ENCODE measurements at regions not wholly inside any gene's neighbourhood (a gene's known extent, or its start where the extent isn't known, plus 50 kb on each side); places are given as distances from the start of the nearest gene placed in this dataset.

GRCh38 chr18:73646196-73646595 is 501.4 kb downstream of the FBXO15 start:
- DNase-seq (ENCODE audit: low spot score), result no peak

- peak; percentile 11 for DNase-seq (ENCODE audit: low spot score)
Measured at GRCh38 chr18:73645160-73645715, 502.4 kb downstream of the FBXO15 start.

GRCh38 chr18:73639788-73640187 is 507.8 kb downstream of the FBXO15 start:
- DNase-seq (ENCODE audit: low spot score), result no peak

DNA sequence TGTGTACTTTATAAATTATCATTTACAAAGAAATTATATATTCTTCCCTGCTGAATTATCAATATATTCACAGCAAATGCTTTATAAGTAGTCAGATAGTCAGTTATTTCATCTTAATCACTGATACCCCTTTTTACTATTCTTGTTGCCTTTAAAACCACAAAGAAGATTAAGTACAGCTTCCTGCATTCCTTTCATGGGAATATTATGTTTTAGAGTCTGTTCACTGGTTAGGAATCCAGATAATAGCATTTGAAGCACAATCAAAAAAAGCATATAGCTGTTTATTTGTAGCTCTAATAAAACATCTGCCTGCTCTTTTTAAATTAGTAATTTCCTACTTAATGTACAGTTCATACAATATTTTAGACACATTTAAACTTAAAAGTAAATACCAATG is 508.9 kb downstream of the FBXO15 start:
- peak; percentile 28 for DNase-seq (ENCODE audit: low spot score)

GRCh38 chr18:73636355-73636754 is 511.3 kb downstream of the FBXO15 start:
- DNase-seq (ENCODE audit: low spot score), result no peak

DNA sequence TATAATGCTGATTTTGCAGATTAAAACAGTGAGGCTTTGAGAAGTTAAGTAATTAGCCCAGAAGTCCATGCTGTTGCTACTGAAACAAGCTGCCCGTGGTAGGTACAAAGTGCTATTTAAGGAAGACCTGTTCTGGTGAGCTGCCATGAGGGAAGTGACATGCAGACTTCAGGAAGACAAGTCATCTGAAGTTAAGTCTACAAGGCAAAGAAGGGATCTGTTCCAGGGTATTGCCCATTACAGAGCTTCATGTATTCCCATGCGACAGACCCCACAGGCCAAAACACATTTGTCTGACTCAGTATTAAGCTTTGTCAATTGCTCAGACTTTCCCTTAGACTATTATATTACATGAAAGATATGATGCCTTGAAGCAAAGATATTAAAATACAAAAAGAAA is 520.8 kb downstream of the FBXO15 start:
- no peak for DNase-seq (ENCODE audit: low spot score)

GRCh38 chr18:73626221-73626620 is 521.4 kb downstream of the FBXO15 start:
- DNase-seq (ENCODE audit: low spot score), result no peak

DNA sequence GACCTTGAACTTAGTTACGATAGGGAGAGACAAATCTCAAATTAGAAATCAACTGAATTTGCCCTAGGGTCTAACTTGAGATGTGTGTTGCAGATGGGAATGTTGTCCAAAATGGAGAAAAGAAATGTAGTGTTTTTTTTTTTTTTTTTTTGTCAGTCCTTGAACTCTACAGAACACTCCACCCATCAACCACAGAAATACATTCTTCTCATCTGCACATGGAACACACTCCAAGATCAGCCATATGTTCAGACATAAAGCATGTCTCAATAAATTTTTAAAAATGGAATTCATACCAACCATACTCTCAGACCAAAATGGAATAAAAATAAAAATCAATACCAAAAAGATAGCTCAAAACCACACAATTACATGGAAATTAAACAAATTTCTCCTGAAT is 526.5 kb downstream of the FBXO15 start:
- no peak for DNase-seq (ENCODE audit: low spot score)

DNA sequence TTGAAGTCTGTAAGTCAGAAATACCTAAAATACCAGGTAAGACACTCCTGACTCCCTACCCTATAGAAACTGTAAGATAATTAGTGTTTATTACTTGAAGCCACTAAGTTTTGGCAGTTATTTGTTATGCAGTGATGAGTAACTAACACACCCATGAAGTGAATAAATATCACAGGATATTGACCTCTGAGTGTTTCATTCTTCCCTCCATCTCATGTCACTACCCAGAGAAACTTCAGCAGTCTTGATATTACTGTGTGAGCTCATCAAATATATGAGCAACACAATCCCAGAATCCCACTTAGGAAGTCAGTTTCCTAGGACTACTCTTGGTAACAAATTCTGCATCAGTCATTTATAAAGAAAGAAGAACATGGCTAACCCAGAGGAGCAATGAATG is 529.7 kb downstream of the FBXO15 start:
- no peak for DNase-seq (ENCODE audit: low spot score)

DNA sequence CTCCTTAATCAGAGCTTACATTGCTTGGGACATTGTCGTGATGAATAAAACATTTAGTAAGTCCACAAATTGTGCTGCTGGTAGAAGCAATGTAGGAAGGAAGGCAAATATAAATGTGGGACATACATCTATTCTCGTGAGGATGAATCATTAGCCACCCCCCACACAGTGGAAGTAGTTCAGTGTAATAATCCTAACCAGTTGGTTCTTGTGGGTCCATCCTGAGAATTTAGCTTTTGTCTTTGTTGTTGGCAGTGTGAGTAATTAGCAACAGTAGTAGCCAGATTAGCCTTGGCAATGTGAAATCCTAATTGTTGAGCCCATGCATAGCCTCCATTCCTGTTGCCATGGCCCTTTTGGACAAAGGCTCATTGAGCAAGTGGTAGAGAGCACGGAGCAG is 532.1 kb downstream of the FBXO15 start:
- peak; percentile 4 for DNase-seq (ENCODE audit: low spot score)

GRCh38 chr18:73614812-73615211 is 532.8 kb downstream of the FBXO15 start:
- peak; percentile 76 for DNase-seq (ENCODE audit: low spot score)

GRCh38 chr18:73613706-73614340 is 533.8 kb downstream of the FBXO15 start:
- DNase-seq (ENCODE audit: low spot score), result no peak

- no peak for DNase-seq (ENCODE audit: low spot score)
Measured at GRCh38 chr18:73597832-73598615, 549.6 kb downstream of the FBXO15 start.

DNA sequence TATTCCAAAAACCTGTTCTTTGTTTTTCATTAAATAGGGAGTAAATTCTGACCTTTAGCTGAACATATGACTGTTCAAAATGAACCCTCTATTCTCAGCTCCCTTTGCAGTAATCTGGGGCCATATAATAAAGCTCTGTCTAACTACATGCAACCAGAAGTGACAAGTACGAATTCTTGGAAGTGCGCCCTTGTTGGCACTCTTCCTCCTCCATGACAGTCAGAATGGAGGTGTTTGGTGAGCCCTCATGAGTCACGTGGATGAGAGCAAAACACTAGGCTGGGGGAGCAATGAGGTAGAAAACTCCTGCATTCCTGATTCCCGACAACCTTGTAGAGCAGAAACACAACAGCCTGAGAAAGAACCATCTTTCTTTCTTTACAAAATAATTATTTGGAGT is 552.9 kb downstream of the FBXO15 start:
- no peak for DNase-seq (ENCODE audit: low spot score)

- no peak for DNase-seq (ENCODE audit: low spot score)
Measured at GRCh38 chr18:73593207-73593606, 554.4 kb downstream of the FBXO15 start.

- DNase-seq (ENCODE audit: low spot score), result no peak
Measured at GRCh38 chr18:73590950-73591349, 556.7 kb downstream of the FBXO15 start.

DNA sequence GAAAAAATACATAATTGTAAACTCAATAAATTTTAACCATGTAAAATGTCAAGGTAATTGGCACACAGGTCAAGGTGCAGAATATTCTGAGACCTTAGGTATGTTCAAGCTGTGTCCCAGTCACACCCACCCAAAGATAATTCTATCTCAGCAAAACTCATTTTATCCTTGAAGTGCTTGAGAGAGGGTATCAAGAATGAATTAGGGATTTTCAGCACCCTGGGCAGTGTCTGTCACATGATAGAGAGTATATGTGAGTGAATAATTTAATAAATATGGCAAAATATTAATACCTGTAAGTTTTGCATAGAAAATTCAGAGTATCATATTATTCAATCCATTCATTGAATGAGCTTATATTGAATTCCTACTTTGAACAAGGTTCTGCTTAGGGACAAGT is 567.9 kb downstream of the FBXO15 start:
- DNase-seq (ENCODE audit: low spot score), result no peak

GRCh38 chr18:73577365-73577764 is 570.3 kb downstream of the FBXO15 start:
- DNase-seq (ENCODE audit: low spot score), result no peak

- peak; percentile 33 for DNase-seq (ENCODE audit: low spot score)
Measured at GRCh38 chr18:73563901-73564472, 583.6 kb downstream of the FBXO15 start.

GRCh38 chr18:73563345-73563744 is 584.3 kb downstream of the FBXO15 start:
- DNase-seq (ENCODE audit: low spot score), result peak; percentile 0

- DNase-seq (ENCODE audit: low spot score), result no peak
Measured at GRCh38 chr18:73556904-73557303, 590.7 kb downstream of the FBXO15 start.

GRCh38 chr18:73552171-73552570 is 595.5 kb downstream of the FBXO15 start:
- DNase-seq (ENCODE audit: low spot score), result no peak

DNA sequence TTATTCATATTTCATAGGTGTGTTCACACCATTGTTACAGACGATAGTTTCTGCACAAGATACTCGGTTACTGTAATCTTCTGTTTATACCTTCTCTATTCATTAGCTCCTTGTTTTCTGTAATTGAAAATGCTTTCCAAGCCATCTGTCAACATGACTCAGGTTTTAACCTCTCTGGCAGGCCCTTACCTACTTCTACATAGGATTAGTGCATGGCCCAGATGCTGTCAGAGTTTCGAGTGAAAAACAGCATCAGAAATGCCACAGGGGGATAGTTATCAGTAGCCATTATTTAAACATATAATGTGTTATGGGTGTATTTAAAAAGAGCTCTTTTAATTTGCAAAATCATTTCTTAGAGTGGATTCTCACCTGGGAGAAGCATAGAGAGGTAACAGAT is 596.4 kb downstream of the FBXO15 start:
- no peak for DNase-seq (ENCODE audit: low spot score)
